Colon (tissue), 2 donors: ENCODE measurements at regions not wholly inside any gene's neighbourhood (a gene's known extent, or its start where the extent isn't known, plus 50 kb on each side); places are given as distances from the start of the nearest gene placed in this dataset.

ENCODE experiments used
- FAIRE-seq: peaks from 2 replicates; lab custom pipeline; 2012; peaks lifted over from hg19 to GRCh38; lab: Jason Lieb, UNC
- donor health status: control.
- donor health status: control.

DNA sequence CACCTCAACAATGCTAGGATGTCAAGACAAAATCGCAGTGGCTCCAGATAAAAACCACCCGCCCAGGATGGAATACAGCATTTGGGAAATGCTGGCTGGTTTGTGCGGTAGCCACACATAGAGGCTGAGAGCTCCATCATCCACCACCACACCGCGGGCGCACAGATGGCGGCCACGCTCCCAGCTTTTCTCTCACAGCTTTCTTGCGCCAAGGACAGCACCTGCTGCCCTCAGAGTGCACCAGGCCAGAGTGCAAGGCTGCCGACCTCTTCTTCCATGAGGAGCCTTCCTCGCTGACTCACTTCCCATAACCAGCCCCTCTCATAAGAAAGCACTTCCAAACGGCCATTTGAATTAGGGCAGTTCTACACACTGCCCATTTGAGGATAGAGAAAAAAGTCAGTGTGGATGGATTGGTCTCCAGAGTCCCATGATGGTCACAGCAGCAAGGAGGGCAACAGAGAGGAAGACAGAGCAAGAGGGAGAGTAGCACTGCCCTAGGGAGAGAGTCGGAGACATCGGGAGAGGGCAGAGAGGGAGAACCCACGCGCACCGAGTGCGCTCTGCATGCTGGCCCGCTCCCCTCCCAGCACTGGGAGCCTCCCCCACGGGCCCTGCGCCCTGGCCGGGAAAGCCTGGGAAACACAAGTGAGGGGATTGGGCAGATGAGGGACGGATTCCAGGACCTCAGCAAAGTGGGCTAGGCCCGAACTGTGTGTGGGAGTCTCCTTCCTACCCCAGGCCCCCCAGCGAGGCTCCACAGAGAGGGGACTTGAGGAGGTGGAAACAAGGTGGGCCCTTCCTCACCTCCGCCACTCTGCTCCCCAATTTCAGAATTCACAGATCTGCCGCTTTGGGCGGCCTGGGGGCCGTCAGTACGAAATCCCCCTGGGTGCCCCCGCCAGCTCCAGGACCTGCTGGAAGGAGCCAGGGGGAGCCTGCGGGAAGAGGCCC is 156.9 kb downstream of the USP12 start:
- FAIRE-seq = no peak

- no peak for FAIRE-seq
These were observed 159.0 kb downstream of the USP12 start for GRCh38 chr13:27012482-27013197.

- no peak for FAIRE-seq
These were observed 159.9 kb downstream of the USP12 start for GRCh38 chr13:27011661-27012060.

DNA sequence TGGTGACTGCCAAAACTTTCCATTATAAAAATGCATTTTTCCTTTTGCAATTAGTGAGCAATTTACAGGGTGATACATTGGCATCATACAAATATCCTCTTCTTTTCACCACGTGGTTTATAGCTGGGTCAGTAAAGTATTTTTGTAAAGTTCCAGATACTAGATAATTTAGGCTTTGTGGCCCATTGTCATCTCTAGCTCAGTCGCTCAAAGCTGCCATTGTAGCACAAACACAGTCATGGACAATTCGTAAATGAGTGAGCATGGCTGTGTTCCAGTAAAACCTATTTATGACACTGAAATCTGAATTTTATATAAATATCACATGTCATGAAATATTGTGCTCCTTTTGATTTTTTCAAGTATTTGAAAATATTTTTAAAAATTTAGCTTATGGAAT is 162.9 kb downstream of the USP12 start:
- FAIRE-seq = no peak

DNA sequence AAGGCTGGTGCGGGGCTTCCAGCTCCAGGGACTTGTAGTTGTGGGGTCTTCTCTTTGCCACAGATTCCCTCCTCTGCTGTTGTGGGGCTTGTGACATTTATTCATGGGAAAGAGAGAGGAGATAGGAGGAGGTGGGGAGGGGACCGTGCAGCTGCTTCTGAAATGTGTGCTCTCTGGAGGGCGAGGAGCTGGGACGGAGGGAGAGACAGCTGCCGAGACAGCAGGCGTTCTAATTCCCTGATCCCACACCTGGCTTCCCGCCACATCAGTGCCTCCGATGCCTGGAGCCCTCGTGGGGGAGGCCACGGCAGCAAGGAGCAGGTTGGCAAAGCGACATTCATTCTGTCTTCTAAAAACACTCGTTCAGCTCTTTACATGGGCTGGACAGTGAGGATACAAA is 164.4 kb downstream of the USP12 start:
- FAIRE-seq = no peak

- FAIRE-seq = no peak
These were observed 165.0 kb downstream of the USP12 start for GRCh38 chr13:27006519-27007161.

DNA sequence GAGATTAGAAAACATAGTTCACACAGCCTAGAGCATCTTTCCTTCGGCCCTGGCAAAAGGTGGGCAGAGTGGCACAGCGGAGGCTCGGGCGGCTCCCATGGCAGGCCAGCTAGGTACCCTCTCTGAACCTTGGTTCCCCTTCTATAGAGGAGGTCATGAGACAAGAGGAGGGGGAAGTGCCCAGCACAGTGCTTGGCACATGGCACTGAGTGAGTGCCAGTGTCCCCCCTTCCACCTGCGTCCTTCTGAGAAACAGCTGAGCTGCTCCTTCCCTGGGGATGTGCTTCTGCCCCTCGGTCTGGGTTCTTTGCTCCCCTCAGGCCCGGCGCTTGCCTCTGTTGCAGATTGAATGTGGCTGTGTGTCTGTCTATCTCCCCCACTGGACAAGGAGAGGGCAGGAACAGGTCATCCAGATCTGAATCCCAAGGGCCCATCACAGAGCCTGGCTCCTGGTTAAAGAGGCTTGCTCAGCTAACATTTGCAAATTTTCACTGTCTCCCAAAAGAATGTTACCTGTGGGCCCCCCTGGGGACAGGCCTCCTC is 165.6 kb downstream of the USP12 start:
- FAIRE-seq = no peak

DNA sequence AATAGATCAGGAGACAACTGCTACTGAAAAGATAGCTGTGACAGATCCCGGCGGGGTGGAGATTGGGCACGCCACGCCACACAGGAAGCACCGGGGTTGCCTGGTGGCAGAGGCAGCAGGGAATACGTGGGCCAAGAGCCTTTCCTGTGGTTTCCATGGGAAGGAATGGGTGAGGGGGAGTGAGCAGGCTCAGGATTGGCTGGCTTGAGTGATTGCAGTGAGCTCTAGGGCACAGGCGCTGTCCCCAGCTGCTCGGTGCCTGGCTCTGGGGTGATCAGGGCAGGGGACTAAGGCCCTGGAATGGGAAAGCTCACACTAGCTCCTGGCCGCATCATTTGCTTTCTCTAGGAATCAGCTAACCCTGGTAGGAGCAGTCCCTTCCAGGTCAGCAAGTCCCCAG is 166.1 kb downstream of the USP12 start:
- FAIRE-seq = no peak

DNA sequence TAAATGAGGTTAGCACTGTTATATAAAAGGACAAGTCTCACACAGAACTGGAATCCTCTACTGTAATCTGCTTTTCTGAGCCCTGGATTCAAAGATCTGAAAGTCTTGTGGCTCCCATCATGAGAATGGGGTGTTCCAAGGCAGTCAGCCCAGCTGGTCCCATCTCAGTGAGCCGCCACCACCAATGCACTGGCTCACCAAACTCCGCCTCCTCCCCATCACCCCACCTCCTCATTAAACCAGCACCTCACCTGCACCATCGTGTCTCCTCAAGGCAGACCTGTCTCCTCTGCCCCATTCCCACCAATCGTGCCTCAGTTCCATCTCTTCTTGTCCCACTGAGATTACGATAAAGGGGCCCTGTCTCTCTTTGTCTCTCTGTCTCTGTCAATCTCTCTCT is 166.7 kb downstream of the USP12 start:
- FAIRE-seq = no peak

DNA sequence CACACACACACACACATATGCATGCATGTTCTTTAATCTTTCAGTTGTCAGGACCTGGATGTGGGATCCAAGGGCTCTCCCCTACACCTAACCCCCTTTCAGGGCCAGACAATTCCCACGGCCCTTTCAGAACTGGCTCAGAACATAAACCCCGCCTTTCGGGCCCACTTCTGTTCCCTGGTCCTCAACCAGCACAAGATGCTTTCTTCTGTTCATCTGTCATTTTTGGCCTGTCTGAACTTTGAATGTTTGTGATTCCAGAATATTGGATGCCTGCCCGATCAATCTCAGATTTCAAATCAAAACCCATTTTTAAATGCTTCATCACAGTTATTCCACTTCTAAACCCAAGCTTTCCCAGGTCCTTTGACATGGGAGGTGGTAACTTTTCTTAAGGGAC is 167.3 kb downstream of the USP12 start:
- FAIRE-seq = no peak

- no peak for FAIRE-seq
These were observed 169.9 kb downstream of the USP12 start for GRCh38 chr13:27001705-27002104.

DNA sequence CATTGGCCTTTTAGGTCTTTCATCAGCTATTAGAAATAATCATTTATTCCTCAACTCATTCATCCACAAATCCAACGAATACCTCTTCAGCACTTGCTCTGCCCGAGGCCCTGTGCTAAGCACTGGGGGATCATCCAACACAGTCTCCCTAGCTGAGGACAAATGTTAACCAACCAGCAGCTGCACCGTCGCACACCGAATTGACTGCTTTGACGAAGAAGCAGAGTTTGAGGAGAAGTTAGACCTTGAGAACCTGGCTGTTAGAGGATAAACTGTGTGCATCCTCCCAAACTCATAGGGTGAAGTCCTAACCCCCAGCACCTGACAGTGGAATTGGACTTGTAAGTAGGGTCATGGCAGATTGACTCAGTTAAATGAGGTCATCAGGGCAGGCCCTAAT is 170.9 kb downstream of the USP12 start:
- FAIRE-seq = no peak

- no peak for FAIRE-seq
These were observed 172.1 kb downstream of the USP12 start for GRCh38 chr13:26999499-26999898.

DNA sequence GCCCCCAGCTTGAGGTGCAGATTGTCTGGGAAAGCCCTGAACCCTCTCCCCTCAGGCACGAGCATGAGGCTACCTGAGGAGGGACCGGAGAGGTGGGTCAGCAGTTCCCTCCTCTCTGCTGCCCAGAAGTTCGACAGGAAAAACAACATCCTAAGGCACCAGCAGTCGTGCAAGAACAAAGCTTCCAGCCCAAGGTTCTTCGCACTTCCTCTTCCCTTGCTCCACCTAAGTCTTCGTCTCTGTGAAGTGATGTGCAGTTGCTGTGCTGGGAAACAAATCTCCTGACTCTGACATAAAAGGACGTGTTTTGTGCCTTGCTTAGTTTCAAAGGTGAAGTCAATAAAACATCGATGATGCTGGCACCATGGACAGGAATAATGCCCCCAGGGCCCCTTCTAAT is 173.3 kb downstream of the USP12 start:
- no peak for FAIRE-seq

GRCh38 chr13:26996965-26997752 is 174.5 kb downstream of the USP12 start:
- no peak for FAIRE-seq

- FAIRE-seq = no peak
These were observed 176.5 kb downstream of the USP12 start for GRCh38 chr13:26995159-26995558.

DNA sequence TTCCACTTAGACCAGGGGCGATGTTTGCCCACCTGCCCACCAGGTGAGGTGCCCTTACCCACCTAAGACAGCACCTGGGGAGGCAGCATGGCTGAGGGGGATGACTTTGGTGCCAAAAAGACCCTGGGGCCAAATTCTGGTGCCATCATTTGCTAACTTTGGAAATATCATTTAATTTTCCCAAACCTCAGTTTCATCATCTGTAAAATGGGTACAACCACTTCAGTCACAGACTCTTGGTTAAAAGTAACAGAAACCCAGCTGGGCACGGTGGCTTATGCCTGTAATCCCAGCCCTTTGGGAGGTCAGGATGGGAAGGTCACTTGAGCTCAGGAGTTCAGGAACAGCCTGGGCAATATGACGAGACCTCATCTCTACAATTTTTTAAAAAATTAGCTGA is 177.8 kb downstream of the USP12 start:
- no peak for FAIRE-seq

- no peak for FAIRE-seq
These were observed 178.5 kb downstream of the USP12 start for GRCh38 chr13:26992951-26993719.

DNA sequence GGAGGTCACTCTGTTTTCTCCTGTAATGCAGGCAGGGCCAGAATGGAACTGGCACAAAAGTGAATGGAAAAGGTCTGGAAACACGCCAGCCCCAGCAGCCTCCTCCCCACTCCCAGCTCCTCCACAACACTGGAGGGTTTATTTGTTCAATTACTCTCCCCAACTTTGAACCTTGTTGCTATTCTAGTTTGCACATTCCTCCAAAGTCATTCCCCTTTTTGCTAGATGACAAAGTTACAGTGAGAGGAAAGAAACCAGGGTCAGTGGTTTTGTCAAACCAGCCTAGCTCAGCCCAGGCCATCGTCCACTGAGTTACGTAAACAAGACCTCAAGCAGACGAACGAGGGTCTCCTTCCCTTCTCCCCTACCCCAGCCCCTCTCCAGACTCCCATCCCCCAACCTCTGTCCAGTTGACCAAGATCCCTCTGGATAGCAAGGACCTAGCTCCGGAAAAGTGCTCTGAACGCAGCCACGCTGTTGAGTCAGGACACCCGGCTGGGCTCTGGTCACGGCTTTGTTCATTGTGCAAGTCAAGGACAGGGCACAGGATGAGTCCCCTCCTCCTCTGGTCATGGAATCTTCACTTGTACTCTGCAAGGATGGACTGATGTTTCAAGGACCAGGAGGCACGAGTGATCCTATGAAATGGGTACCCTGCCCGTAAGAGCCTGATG is 180.0 kb downstream of the USP12 start:
- FAIRE-seq = no peak

- FAIRE-seq = no peak
These were observed 181.5 kb downstream of the USP12 start for GRCh38 chr13:26989957-26990713.
